ENCODE measurements at regions not wholly inside any gene's neighbourhood (a gene's known extent, or its start where the extent isn't known, plus 50 kb on each side); places are given as distances from the start of the nearest gene placed in this dataset.

GRCh38 chr15:53400986-53401385 is 358.5 kb downstream of the WDR72 start:
- TF ChIP-seq CTCF (IDR thresholded peaks at IDR 0.05; ENCODE audit: low read depth, low read length) (no peak), EZH2phosphoT487 (IDR thresholded peaks at IDR 0.05; ENCODE audit: low read depth) (no peak)
